ENCODE measurements at regions not wholly inside any gene's neighbourhood (a gene's known extent, or its start where the extent isn't known, plus 50 kb on each side); places are given as distances from the start of the nearest gene placed in this dataset.

DNA sequence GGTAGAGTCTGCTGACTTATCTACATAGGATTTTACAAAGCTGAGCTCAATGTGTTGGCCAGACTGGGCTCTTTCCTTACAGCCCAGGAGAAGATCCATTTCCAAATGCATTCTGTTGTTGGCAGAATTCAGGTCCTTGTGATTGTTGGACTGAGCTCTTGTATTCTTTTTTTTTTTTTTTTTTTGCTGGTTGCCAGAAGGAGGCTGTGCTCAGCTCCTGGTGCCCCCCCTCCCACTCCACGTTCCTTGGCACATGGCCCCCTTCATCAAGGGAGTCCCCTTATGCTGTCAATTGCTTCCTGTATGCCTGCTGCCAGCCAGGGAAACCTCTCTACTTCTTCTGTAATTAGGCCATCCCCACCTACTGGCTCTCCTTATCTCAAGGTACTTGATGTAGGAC is 518.1 kb upstream of the AKR1E2 start:
- no peaks in the 10 kb centered on the region for H3K79me2 ChIP-seq (ENCODE audit: insufficient read depth, low read length)
- H3K36me3 ChIP-seq (ENCODE audit: low read length): no peaks in the 10 kb centered on the region
- no peak overlapping the region for H3K9ac ChIP-seq (ENCODE audit: low read length)
- TF ChIP-seq, protein P1, sequence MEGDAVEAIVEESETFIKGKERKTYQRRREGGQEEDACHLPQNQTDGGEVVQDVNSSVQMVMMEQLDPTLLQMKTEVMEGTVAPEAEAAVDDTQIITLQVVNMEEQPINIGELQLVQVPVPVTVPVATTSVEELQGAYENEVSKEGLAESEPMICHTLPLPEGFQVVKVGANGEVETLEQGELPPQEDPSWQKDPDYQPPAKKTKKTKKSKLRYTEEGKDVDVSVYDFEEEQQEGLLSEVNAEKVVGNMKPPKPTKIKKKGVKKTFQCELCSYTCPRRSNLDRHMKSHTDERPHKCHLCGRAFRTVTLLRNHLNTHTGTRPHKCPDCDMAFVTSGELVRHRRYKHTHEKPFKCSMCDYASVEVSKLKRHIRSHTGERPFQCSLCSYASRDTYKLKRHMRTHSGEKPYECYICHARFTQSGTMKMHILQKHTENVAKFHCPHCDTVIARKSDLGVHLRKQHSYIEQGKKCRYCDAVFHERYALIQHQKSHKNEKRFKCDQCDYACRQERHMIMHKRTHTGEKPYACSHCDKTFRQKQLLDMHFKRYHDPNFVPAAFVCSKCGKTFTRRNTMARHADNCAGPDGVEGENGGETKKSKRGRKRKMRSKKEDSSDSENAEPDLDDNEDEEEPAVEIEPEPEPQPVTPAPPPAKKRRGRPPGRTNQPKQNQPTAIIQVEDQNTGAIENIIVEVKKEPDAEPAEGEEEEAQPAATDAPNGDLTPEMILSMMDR (IDR thresholded peaks at IDR 0.05; ENCODE audit: insufficient read depth, low read length, poor library complexity, severe bottlenecking): no peak
- no peak for TF ChIP-seq EZH2phosphoT487 (conservative IDR thresholded peaks at IDR 0.05; ENCODE audit: low read length)
- H3K4me3 ChIP-seq (ENCODE audit: insufficient read depth, low read length, poor library complexity, severe bottlenecking): no peak overlapping the region
- no peaks in the 10 kb centered on the region for H3F3A ChIP-seq (ENCODE audit: insufficient read depth)
- no peaks in the 10 kb centered on the region for H3K9me2 ChIP-seq (replicated peaks; ENCODE audit: insufficient read depth, low read length)
- H3K27ac ChIP-seq (ENCODE audit: low read depth, low read length): no peak overlapping the region
- no peaks in the 10 kb centered on the region for H3K9me3 ChIP-seq (ENCODE audit: insufficient read depth, low read length)
- H4K20me1 ChIP-seq (ENCODE audit: low read depth, low read length): no peaks in the 10 kb centered on the region
- H3K27me3 ChIP-seq (ENCODE audit: low read length): no peaks in the 10 kb centered on the region
- no peak overlapping the region for H2AFZ ChIP-seq (ENCODE audit: low read depth, low read length, severe bottlenecking)
- H3K4me2 ChIP-seq (ENCODE audit: low read depth, low read length, poor library complexity, severe bottlenecking): no peak overlapping the region

DNA sequence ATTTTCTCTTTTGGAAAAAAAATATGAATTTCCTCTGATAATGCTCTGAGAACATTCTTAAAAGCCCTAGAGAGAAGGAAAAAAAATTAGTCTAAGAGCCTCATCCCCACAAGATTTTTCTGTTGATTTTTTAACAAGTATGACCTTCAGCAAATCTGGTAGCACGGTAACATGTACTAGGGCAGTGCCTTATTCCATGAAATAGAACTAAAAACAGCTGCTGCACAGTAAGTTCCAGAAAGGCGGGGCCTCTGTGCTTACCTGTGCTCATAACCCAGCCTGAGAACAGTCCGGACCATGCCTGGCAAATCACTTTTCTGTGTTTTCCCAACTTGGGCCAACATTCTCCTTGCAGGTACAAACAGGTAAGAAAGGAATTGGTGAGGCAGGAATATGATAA is 519.1 kb upstream of the AKR1E2 start:
- no peak overlapping the region for H2AFZ ChIP-seq (ENCODE audit: low read depth, low read length, severe bottlenecking)
- H3K27me3 ChIP-seq (ENCODE audit: low read length): no peaks in the 10 kb centered on the region
- no peaks in the 10 kb centered on the region for H3K9me2 ChIP-seq (replicated peaks; ENCODE audit: insufficient read depth, low read length)
- no peak overlapping the region for H3K4me2 ChIP-seq (ENCODE audit: low read depth, low read length, poor library complexity, severe bottlenecking)
- H3K9me3 ChIP-seq (ENCODE audit: insufficient read depth, low read length): no peaks in the 10 kb centered on the region
- H3F3A ChIP-seq (ENCODE audit: insufficient read depth): no peaks in the 10 kb centered on the region
- no peaks in the 10 kb centered on the region for H3K36me3 ChIP-seq (ENCODE audit: low read length)
- H4K20me1 ChIP-seq (ENCODE audit: low read depth, low read length): no peaks in the 10 kb centered on the region
- H3K79me2 ChIP-seq (ENCODE audit: insufficient read depth, low read length): no peaks in the 10 kb centered on the region
- no peak for TF ChIP-seq EZH2phosphoT487 (conservative IDR thresholded peaks at IDR 0.05; ENCODE audit: low read length)
- TF ChIP-seq, protein P1 (IDR thresholded peaks at IDR 0.05; ENCODE audit: insufficient read depth, low read length, poor library complexity, severe bottlenecking): no peak
- H3K9ac ChIP-seq (ENCODE audit: low read length): no peak overlapping the region
- H3K27ac ChIP-seq (ENCODE audit: low read depth, low read length): no peak overlapping the region
- no peak overlapping the region for H3K4me3 ChIP-seq (ENCODE audit: insufficient read depth, low read length, poor library complexity, severe bottlenecking)

DNA sequence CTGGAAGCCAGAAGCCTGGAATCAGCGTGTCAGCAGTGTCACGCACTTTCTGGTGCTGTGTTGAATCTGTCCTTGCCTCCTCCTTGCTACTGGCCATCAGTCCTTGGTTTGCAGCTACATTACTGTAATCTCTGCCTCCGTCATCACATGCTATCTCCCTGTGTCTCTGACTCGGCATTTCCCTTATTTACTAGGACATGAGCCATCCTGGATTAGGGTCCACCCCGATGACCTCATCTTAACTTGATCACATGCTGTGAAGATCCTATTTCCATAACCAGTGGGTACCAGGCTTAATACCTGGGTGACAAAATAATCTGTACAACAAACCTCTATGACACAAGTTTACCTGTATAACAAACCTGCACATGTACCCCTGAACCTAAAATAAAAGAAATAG is 518.0 kb upstream of the KLF6 start:
- TF ChIP-seq EZH2phosphoT487 (conservative IDR thresholded peaks at IDR 0.05; ENCODE audit: low read length): no peak
- TF ChIP-seq, protein P1 (IDR thresholded peaks at IDR 0.05; ENCODE audit: insufficient read depth, low read length, poor library complexity, severe bottlenecking): no peak
- Histone ChIP-seq H3K79me2 (ENCODE audit: insufficient read depth, low read length) (no peaks in the 10 kb centered on the region), H4K20me1 (ENCODE audit: low read depth, low read length) (no peaks in the 10 kb centered on the region), H3K27me3 (ENCODE audit: low read length) (no peaks in the 10 kb centered on the region), H3F3A (ENCODE audit: insufficient read depth) (no peaks in the 10 kb centered on the region), H3K4me2 (ENCODE audit: low read depth, low read length, poor library complexity, severe bottlenecking) (no peak overlapping the region), H3K4me3 (ENCODE audit: insufficient read depth, low read length, poor library complexity, severe bottlenecking) (no peak overlapping the region), H2AFZ (ENCODE audit: low read depth, low read length, severe bottlenecking) (no peak overlapping the region), H3K27ac (ENCODE audit: low read depth, low read length) (no peak overlapping the region), H3K9me3 (ENCODE audit: insufficient read depth, low read length) (no peaks in the 10 kb centered on the region), H3K36me3 (ENCODE audit: low read length) (no peaks in the 10 kb centered on the region), H3K9me2 (replicated peaks; ENCODE audit: insufficient read depth, low read length) (no peaks in the 10 kb centered on the region; the same call in 1 of the 2 replicates), H3K9ac (ENCODE audit: low read length) (no peak overlapping the region)
